ENCODE measurements at regions not wholly inside any gene's neighbourhood (a gene's known extent, or its start where the extent isn't known, plus 50 kb on each side); places are given as distances from the start of the nearest gene placed in this dataset.

GRCh38 chr3:24006-24405, 172.6 kb upstream of the CHL1 start:
- Mint-ChIP-seq H3K4me3 (no peak overlapping the region), H3K9me3 (peaks cover 67% of the 10 kb centered on the region), H3K36me3 (peaks cover 40% of the 10 kb centered on the region), H3K27ac (no peak overlapping the region), H3K27me3 (ENCODE audit: low read depth) (0 out of 2 replicates have a peak, but pooled peaks cover under 1% of the 10 kb centered on the region), H3K4me1 (no peaks in the 10 kb centered on the region)
- ChIA-PET POLR2A (no interaction called here), CTCF (no interaction called here)
- DNase-seq (ENCODE audit: low spot score) (no peak), ATAC-seq (no peak)
- no peak for TF ChIP-seq FOXJ3 (CRISPR knock-in tag; IDR thresholded peaks at IDR 0.05; ENCODE audit: borderline replicate concordance)
- TF ChIP-seq ZNF396 (CRISPR knock-in tag; IDR thresholded peaks at IDR 0.05; ENCODE audit: borderline replicate concordance), result no peak
- no peak for TF ChIP-seq TP53 (CRISPR knock-in tag; IDR thresholded peaks at IDR 0.05)
- TF ChIP-seq ERG (CRISPR knock-in tag; IDR thresholded peaks at IDR 0.05), result no peak
- no peak for TF ChIP-seq ATF2 (CRISPR knock-in tag; IDR thresholded peaks at IDR 0.05; ENCODE audit: borderline replicate concordance, low read depth)
- TF ChIP-seq NR1H2 (CRISPR knock-in tag; IDR thresholded peaks at IDR 0.05), result no peak
- no peak for TF ChIP-seq ARID4B (CRISPR knock-in tag; IDR thresholded peaks at IDR 0.05; ENCODE audit: borderline replicate concordance)
- TF ChIP-seq E2F5 (CRISPR knock-in tag; IDR thresholded peaks at IDR 0.05), result no peak
- no peak for TF ChIP-seq ZNF232 (CRISPR knock-in tag; IDR thresholded peaks at IDR 0.05)
- TF ChIP-seq ESRRA (CRISPR knock-in tag; IDR thresholded peaks at IDR 0.05; ENCODE audit: borderline replicate concordance), result no peak
- TF ChIP-seq IRF1 (CRISPR knock-in tag; IDR thresholded peaks at IDR 0.05), result no peak
- no peak for TF ChIP-seq ZNF512 (CRISPR knock-in tag; IDR thresholded peaks at IDR 0.05; ENCODE audit: borderline replicate concordance)
- no peak for TF ChIP-seq ELF4 (CRISPR knock-in tag; IDR thresholded peaks at IDR 0.05; ENCODE audit: low read depth)

GRCh38 chr3:25056-25455, 171.5 kb upstream of the CHL1 start:
- ChIA-PET CTCF (no interaction called here), POLR2A (no interaction called here)
- Mint-ChIP-seq H3K9me3 (peaks cover 72% of the 10 kb centered on the region), H3K4me3 (no peak overlapping the region), H3K4me1 (no peaks in the 10 kb centered on the region), H3K27ac (no peak overlapping the region), H3K27me3 (ENCODE audit: low read depth) (peaks cover 8% of the 10 kb centered on the region; the same call in 1 of the 2 replicates), H3K36me3 (peaks cover 51% of the 10 kb centered on the region)
- ATAC-seq (no peak), DNase-seq (ENCODE audit: low spot score) (no peak)
- TF ChIP-seq ATF6 (CRISPR knock-in tag; IDR thresholded peaks at IDR 0.05), result no peak
- TF ChIP-seq ZNF423 (CRISPR knock-in tag; IDR thresholded peaks at IDR 0.05), result no peak
- TF ChIP-seq USF1 (CRISPR knock-in tag; IDR thresholded peaks at IDR 0.05), result no peak
- TF ChIP-seq MXD4 (CRISPR knock-in tag; IDR thresholded peaks at IDR 0.05; ENCODE audit: borderline replicate concordance), result no peak
- TF ChIP-seq PREB (CRISPR knock-in tag; IDR thresholded peaks at IDR 0.05; ENCODE audit: borderline replicate concordance), result no peak
- TF ChIP-seq CDX4 (CRISPR knock-in tag; IDR thresholded peaks at IDR 0.05; ENCODE audit: borderline replicate concordance), result no peak
